ENCODE measurements at regions not wholly inside any gene's neighbourhood (a gene's known extent, or its start where the extent isn't known, plus 50 kb on each side); places are given as distances from the start of the nearest gene placed in this dataset.

GRCh38 chrX:2134782-2135181 is 366.0 kb downstream of the DHRSX start:
- TF ChIP-seq CTCF (IDR thresholded peaks at IDR 0.05) (no peak), POLR2A (IDR thresholded peaks at IDR 0.05) (no peak)
